HCT116 (cell line): ENCODE measurements at regions not wholly inside any gene's neighbourhood (a gene's known extent, or its start where the extent isn't known, plus 50 kb on each side); places are given as distances from the start of the nearest gene placed in this dataset.

Source experiments
- ATAC-seq: fragments of 200-7000 bp; cut with Tn5 transposase; 2 replicates; pipeline ENCODE4 v1.9.1; 2020; ENCODE audit warnings: mild to moderate bottlenecking, moderate library complexity
- BruUV-seq: library from RNA; stranded (reverse); fragments of 400-500 nt; replicated peaks from 2 replicates; lab custom pipeline; 2021; lab: Mats Ljungman, UMichigan
- CTCF ChIA-PET: fragments of 300-600 bp; sonication (Branson Sonifier 250); formaldehyde crosslinking; loops from one replicate; lab custom pipeline; 2021; ENCODE audit warnings: antibody characterized with exemption; lab: Charles Lee
- POLR2A ChIA-PET: fragments of 300-600, 350-600 bp; sonication (Branson Sonifier 250); formaldehyde crosslinking; loops from one replicate; lab custom pipeline; 2021; ENCODE audit warnings: antibody characterized with exemption; lab: Charles Lee
- RAD21 ChIA-PET, 2 experiments: fragments of 300-600 bp; sonication (Branson Sonifier 250); formaldehyde crosslinking; loops; one replicate each; lab custom pipeline; 2023; ENCODE audit warnings: low total read pairs in 2 of 2; ENCODE audit not compliant: uncharacterized antibody in 2 of 2, unreplicated experiment in 2 of 2, low non-redundant PET in 1 of 2; lab: Charles Lee
- DNase-seq: peaks from one replicate; pipeline ENCODE4 v3.0.0-alpha.2; 2010; ENCODE audit warnings: low read depth, low spot score
- H2AFZ ChIP-seq: fragments of 200-600 bp; shearing (Covaris generic), sonication (generic); 2 replicates; pipeline ENCODE4 v1.6.1; 2017; ENCODE audit warnings: low read depth, mixed run types, mixed read lengths, antibody characterized with exemption, low read length; ENCODE audit not compliant: poor library complexity, severe bottlenecking
- H3K27ac ChIP-seq: 2 replicates; pipeline ENCODE4 v1.5.1; 2012; ENCODE audit warnings: low read depth, low read length
- H3K27me3 ChIP-seq: fragments of 200-600 bp; sonication (generic); 2 replicates; pipeline ENCODE4 v1.6.1; 2016; ENCODE audit warnings: mixed run types, low read length, mixed read lengths; ENCODE audit not compliant: insufficient read depth
- H3K36me3 ChIP-seq, 2 experiments: fragments of 200-500 bp in 1 of 2; fragments of 200-600 bp in 1 of 2; sonication (Bioruptor generic) in 1 of 2; sonication (generic) in 1 of 2; 2 replicates each; pipeline versions ENCODE4 v1.5.1 to v1.6.1; 2014 to 2016; ENCODE audit warnings: low read length in 2 of 2, inconsistent platforms in 1 of 2, mixed read lengths in 1 of 2, mixed run types in 1 of 2; ENCODE audit not compliant: insufficient read depth in 2 of 2, control insufficient read depth in 1 of 2
- H3K4me1 ChIP-seq, 2 experiments: fragments of 200-600 bp in 1 of 2; sonication (generic) in 1 of 2; 2 replicates each; pipeline versions ENCODE4 v1.5.1 to v1.6.1; 2012 to 2017; ENCODE audit warnings: low read length in 2 of 2, inconsistent platforms in 1 of 2, mild to moderate bottlenecking in 1 of 2, mixed read lengths in 1 of 2, mixed run types in 1 of 2, moderate library complexity in 1 of 2; ENCODE audit not compliant: insufficient read depth in 2 of 2, control insufficient read depth in 1 of 2
- H3K4me2 ChIP-seq: fragments of 200-600 bp; sonication (generic); 2 replicates; pipeline ENCODE4 v1.6.1; 2017; ENCODE audit warnings: mixed run types, low read length, mixed read lengths
- H3K4me3 ChIP-seq, 2 experiments: fragments of 200-600 bp in 1 of 2; sonication (generic) in 1 of 2; replicated peaks in 1 of 2; 2 replicates each; pipeline ENCODE4 v1.5.1; 2011 to 2016; ENCODE audit warnings: low read length in 2 of 2, control low read depth in 1 of 2, low read depth in 1 of 2, mild to moderate bottlenecking in 1 of 2, mixed read lengths in 1 of 2, mixed run types in 1 of 2
- H3K79me2 ChIP-seq: fragments of 200-600 bp; sonication (generic); 2 replicates; pipeline ENCODE4 v1.6.1; 2017; ENCODE audit warnings: mild to moderate bottlenecking, mixed run types, low read length, moderate library complexity, mixed read lengths; ENCODE audit not compliant: insufficient read depth
- H3K9ac ChIP-seq: fragments of 200-600 bp; sonication (generic); 2 replicates; pipeline ENCODE4 v1.6.1; 2016; ENCODE audit warnings: low read length, mixed read lengths
- H3K9me2 ChIP-seq: fragments of 200-600 bp; sonication (generic), shearing (Covaris generic); 2 replicates; pipeline ENCODE4 v1.6.1; 2017; ENCODE audit warnings: mixed run types, mild to moderate bottlenecking, moderate library complexity; ENCODE audit not compliant: insufficient read depth
- H3K9me3 ChIP-seq, 2 experiments: fragments of 200-500 bp in 1 of 2; fragments of 200-600 bp in 1 of 2; sonication (Bioruptor generic) in 1 of 2; sonication (generic) in 1 of 2; 2 replicates each; pipeline ENCODE4 v1.6.1; 2014 to 2017; ENCODE audit warnings: low read length in 2 of 2, mixed read lengths in 2 of 2, inconsistent platforms in 1 of 2, low read depth in 1 of 2, mild to moderate bottlenecking in 1 of 2, mixed run types in 1 of 2, moderate library complexity in 1 of 2; ENCODE audit not compliant: control insufficient read depth in 1 of 2, insufficient read depth in 1 of 2
- H4K20me1 ChIP-seq: fragments of 200-600 bp; sonication (generic), shearing (Covaris generic); 2 replicates; pipeline ENCODE4 v1.6.1; 2017; ENCODE audit warnings: mixed run types, mild to moderate bottlenecking, moderate library complexity; ENCODE audit not compliant: insufficient read depth
- CBX3 ChIP-seq: IDR thresholded peaks from 2 replicates; pipeline ENCODE4 v1.6.1; 2012; ENCODE audit warnings: low read depth
- EGR1 ChIP-seq: IDR thresholded peaks from 2 replicates; pipeline ENCODE4 v1.6.1; 2012; ENCODE audit warnings: low read depth
- ELF1 ChIP-seq: IDR thresholded peaks from 2 replicates; pipeline ENCODE4 v1.6.1; 2012; ENCODE audit warnings: low read depth, borderline replicate concordance
- FOSL1 ChIP-seq: IDR thresholded peaks from 2 replicates; pipeline ENCODE4 v1.6.1; 2012; ENCODE audit warnings: low read depth
- POLR2A ChIP-seq: IDR thresholded peaks from 2 replicates; pipeline ENCODE4 v1.7.0; 2011; ENCODE audit warnings: borderline replicate concordance; ENCODE audit not compliant: insufficient read depth, insufficient read length; ENCODE audit errors: extremely low read depth
- POLR2AphosphoS5 ChIP-seq: IDR thresholded peaks from 2 replicates; pipeline ENCODE4 v1.6.1; 2011; ENCODE audit warnings: mild to moderate bottlenecking, low read depth, low read length, moderate library complexity
- RAD21 ChIP-seq: IDR thresholded peaks from 2 replicates; pipeline ENCODE4 v1.6.1; 2012; ENCODE audit warnings: low read depth, mild to moderate bottlenecking
- SIN3A ChIP-seq: IDR thresholded peaks from 2 replicates; pipeline ENCODE4 v1.6.1; 2012; ENCODE audit warnings: low read depth
- SP1 ChIP-seq: IDR thresholded peaks from 2 replicates; pipeline ENCODE4 v1.6.1; 2012; ENCODE audit warnings: low read depth
- TCF7L2 ChIP-seq: IDR thresholded peaks from 2 replicates; pipeline ENCODE4 v1.7.0; 2011; ENCODE audit warnings: borderline replicate concordance, inconsistent platforms; ENCODE audit not compliant: insufficient read depth, insufficient read length; ENCODE audit errors: extremely low read depth
- YY1 ChIP-seq: IDR thresholded peaks from 2 replicates; pipeline ENCODE4 v1.6.1; 2011; ENCODE audit warnings: low read length, low read depth, moderate library complexity, mild to moderate bottlenecking; ENCODE audit not compliant: insufficient replicate concordance; ENCODE audit errors: extremely low read depth
- ZFX ChIP-seq: fragments of 450-650 bp; IDR thresholded peaks from 2 replicates; pipeline ENCODE4 v1.6.1; 2017
- ZNF274 ChIP-seq: fragments of 200-500 bp; sonication (Bioruptor generic); IDR thresholded peaks from 2 replicates; pipeline ENCODE4 v1.6.1; 2014; ENCODE audit warnings: mild to moderate bottlenecking, low read depth, low read length, inconsistent platforms
- intact Hi-C: fragments of 100-400 bp; cut with micrococcal nuclease; formaldehyde crosslinking; loops from 2 replicates; pipeline ENCODE4 v1.10.0; 2022
- TF ChIP-seq, protein P1 (sequence below): IDR thresholded peaks from 2 replicates; pipeline ENCODE4 v1.6.1; 2011; ENCODE audit warnings: mild to moderate bottlenecking, low read length, moderate library complexity; ENCODE audit not compliant: insufficient replicate concordance; ENCODE audit errors: extremely low read depth
- TF ChIP-seq, protein P2 (sequence below), 3 experiments: fragments of 200-600 bp in 1 of 3; sonication (generic) in 1 of 3; IDR thresholded peaks in 2 of 3; conservative IDR thresholded peaks in 1 of 3; 2 replicates each; pipeline ENCODE4 v1.5.1; 2012 to 2017; ENCODE audit warnings: low read depth in 2 of 3, low read length in 2 of 3, antibody characterized with exemption in 1 of 3, borderline replicate concordance in 1 of 3, control low read depth in 1 of 3, mild to moderate bottlenecking in 1 of 3, mixed read lengths in 1 of 3, mixed run types in 1 of 3, moderate library complexity in 1 of 3; ENCODE audit not compliant: insufficient read depth in 1 of 3
- TF ChIP-seq, protein P3 (sequence below): IDR thresholded peaks from 2 replicates; pipeline ENCODE4 v1.6.1; 2012

DNA sequence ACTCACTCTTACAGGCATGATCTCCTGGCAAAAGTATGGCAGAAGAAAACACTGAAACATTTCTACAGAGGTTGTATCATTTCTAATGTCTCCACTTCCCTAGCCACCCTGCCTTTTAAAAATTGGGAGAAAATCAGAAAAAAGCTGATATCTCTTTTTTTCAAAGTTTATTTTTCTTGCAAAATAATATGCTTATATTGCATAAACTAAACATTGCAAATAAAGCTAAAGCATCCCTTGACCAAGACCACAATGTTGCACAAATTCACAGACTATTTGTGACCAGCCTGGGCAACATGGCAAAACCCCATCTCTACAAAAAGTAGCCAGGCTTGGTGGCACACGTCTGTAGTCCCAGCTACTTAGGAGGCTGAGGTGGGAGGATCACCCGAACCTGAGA, 183.3 kb upstream of the ELAVL2 start:
- no peak overlapping the region for H3K9ac ChIP-seq
- no peak overlapping the region for H3K4me3 ChIP-seq
- intact Hi-C loops, result no loop called here
- ATAC-seq, result no peak
- H3K4me1 ChIP-seq, result no peaks in the 10 kb centered on the region
- ChIA-PET RAD21 (no interaction called here), CTCF (no interaction called here), POLR2A (no interaction called here)
- BruUV-seq, result no TSS peak
- no peak overlapping the region for H3K4me2 ChIP-seq
- TF ChIP-seq CBX3 (no peak), ZFX (no peak), ZNF274 (no peak), ELF1 (no peak), POLR2AphosphoS5 (no peak), FOSL1 (no peak), SIN3A (no peak), EGR1 (no peak)
- DNase-seq, result no peak
- no peaks in the 10 kb centered on the region for H3K9me2 ChIP-seq
- H3K9me3 ChIP-seq, result peaks cover 0 to 15% of the 10 kb centered on the region in 2 experiments; a peak in 2 of 4 replicates
- no peaks in the 10 kb centered on the region for H3K36me3 ChIP-seq
- no peak overlapping the region for H3K27ac ChIP-seq
- no peak overlapping the region for H2AFZ ChIP-seq
- no peaks in the 10 kb centered on the region for H4K20me1 ChIP-seq
- no peaks in the 10 kb centered on the region for H3K79me2 ChIP-seq
- H3K27me3 ChIP-seq, result no peaks in the 10 kb centered on the region

DNA sequence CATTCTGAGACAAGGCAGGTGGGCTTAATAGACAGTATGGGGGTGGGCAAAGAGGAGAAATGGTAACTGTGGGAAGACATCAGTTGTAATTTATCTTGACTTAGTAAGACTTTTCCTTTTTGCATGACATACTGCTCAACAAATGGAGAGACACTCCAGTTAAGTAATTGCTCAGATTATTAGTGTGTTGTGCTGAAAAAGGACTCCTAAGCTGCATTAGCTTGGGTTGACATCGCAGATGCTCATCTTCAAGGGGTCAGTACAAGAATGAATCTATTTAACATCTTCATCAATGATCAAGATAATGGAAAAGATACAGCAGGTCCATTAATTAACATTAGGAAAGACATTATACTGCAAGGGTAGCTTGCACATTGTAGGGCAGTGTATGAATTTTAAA, 181.1 kb upstream of the ELAVL2 start:
- H3K9me3 ChIP-seq, result peaks cover 0 to 18% of the 10 kb centered on the region in 2 experiments; a peak in 2 of 4 replicates
- no peaks in the 10 kb centered on the region for H4K20me1 ChIP-seq
- no peak for TF ChIP-seq SIN3A
- TF ChIP-seq, protein P1, sequence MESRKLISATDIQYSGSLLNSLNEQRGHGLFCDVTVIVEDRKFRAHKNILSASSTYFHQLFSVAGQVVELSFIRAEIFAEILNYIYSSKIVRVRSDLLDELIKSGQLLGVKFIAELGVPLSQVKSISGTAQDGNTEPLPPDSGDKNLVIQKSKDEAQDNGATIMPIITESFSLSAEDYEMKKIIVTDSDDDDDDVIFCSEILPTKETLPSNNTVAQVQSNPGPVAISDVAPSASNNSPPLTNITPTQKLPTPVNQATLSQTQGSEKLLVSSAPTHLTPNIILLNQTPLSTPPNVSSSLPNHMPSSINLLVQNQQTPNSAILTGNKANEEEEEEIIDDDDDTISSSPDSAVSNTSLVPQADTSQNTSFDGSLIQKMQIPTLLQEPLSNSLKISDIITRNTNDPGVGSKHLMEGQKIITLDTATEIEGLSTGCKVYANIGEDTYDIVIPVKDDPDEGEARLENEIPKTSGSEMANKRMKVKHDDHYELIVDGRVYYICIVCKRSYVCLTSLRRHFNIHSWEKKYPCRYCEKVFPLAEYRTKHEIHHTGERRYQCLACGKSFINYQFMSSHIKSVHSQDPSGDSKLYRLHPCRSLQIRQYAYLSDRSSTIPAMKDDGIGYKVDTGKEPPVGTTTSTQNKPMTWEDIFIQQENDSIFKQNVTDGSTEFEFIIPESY, result no peak
- TF ChIP-seq SP1, result no peak
- TF ChIP-seq POLR2A, result no peak
- TF ChIP-seq, protein P2, sequence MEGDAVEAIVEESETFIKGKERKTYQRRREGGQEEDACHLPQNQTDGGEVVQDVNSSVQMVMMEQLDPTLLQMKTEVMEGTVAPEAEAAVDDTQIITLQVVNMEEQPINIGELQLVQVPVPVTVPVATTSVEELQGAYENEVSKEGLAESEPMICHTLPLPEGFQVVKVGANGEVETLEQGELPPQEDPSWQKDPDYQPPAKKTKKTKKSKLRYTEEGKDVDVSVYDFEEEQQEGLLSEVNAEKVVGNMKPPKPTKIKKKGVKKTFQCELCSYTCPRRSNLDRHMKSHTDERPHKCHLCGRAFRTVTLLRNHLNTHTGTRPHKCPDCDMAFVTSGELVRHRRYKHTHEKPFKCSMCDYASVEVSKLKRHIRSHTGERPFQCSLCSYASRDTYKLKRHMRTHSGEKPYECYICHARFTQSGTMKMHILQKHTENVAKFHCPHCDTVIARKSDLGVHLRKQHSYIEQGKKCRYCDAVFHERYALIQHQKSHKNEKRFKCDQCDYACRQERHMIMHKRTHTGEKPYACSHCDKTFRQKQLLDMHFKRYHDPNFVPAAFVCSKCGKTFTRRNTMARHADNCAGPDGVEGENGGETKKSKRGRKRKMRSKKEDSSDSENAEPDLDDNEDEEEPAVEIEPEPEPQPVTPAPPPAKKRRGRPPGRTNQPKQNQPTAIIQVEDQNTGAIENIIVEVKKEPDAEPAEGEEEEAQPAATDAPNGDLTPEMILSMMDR (IDR thresholded peaks at IDR 0.05 in 2 of 3, conservative IDR thresholded peaks at IDR 0.05 in 1 of 3; ENCODE audit: borderline replicate concordance in 1 of 3, insufficient read depth in 1 of 3, low read depth in 2 of 3, low read length in 2 of 3), result no peak
- TF ChIP-seq EGR1, result no peak
- TF ChIP-seq CBX3, result no peak
- TF ChIP-seq YY1, result no peak
- TF ChIP-seq ZNF274, result no peak
- TF ChIP-seq, protein P3, sequence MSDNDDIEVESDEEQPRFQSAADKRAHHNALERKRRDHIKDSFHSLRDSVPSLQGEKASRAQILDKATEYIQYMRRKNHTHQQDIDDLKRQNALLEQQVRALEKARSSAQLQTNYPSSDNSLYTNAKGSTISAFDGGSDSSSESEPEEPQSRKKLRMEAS, result no peak
- TF ChIP-seq TCF7L2, result no peak
- TF ChIP-seq RAD21, result no peak
- no peak for TF ChIP-seq POLR2AphosphoS5
- no peak for TF ChIP-seq ELF1

More for the DNA sequence above, 181.1 kb upstream of the ELAVL2 start:
- Histone ChIP-seq H3K4me2 (no peak overlapping the region), H3K4me1 (no peaks in the 10 kb centered on the region), H3K4me3 (no peak overlapping the region), H3K36me3 (no peaks in the 10 kb centered on the region), H3K9ac (no peak overlapping the region), H3K79me2 (no peaks in the 10 kb centered on the region), H2AFZ (no peak overlapping the region), H3K27ac (no peak overlapping the region), H3K27me3 (no peaks in the 10 kb centered on the region), H3K9me2 (no peaks in the 10 kb centered on the region)
- DNase-seq (no peak), ATAC-seq (no peak)
- CTCF ChIA-PET, result no interaction called here
- no TSS peak for BruUV-seq
- RAD21 ChIA-PET, result no interaction called here
- POLR2A ChIA-PET, result no interaction called here
- intact Hi-C loops, result no loop called here
